Uterus (tissue), 3 donors: ENCODE measurements at regions not wholly inside any gene's neighbourhood (a gene's known extent, or its start where the extent isn't known, plus 50 kb on each side); places are given as distances from the start of the nearest gene placed in this dataset.
"Not testable (repeated sequence)": the region's sequence is repeated elsewhere in the genome, so short reads cannot be mapped to it uniquely, and the experiment has no call there.

Source experiments
- DNase-seq, 2 donors: peaks; one replicate each; pipeline ENCODE4 v3.0.0-alpha.2; 2019 to 2020
- H3K27ac ChIP-seq, 2 donors: fragments of 200-600 bp; sonication (generic); 1 replicate in 1 of 2; 2 replicates in 1 of 2; pipeline ENCODE4 v1.5.1; 2016 to 2018
- H3K27me3 ChIP-seq, 2 donors: fragments of 200-600 bp; sonication (generic); one replicate each; pipeline ENCODE4 v1.5.1; 2018 to 2019; ENCODE audit warnings: control low read depth in 1 of 2
- H3K36me3 ChIP-seq, 2 donors: fragments of 200-600 bp; sonication (generic); one replicate each; pipeline ENCODE4 v1.5.1; 2019; ENCODE audit warnings: control low read depth in 1 of 2
- H3K4me1 ChIP-seq, 2 donors: fragments of 200-600 bp; sonication (generic); one replicate each; pipeline ENCODE4 v1.5.1; 2018 to 2019; ENCODE audit warnings: control low read depth in 1 of 2
- H3K4me3 ChIP-seq, 2 donors: fragments of 200-600 bp; sonication (generic); 1 replicate in 1 of 2; 2 replicates in 1 of 2; pipeline ENCODE4 v1.5.1; 2018 to 2019; ENCODE audit warnings: mild to moderate bottlenecking in 1 of 2
- H3K9me3 ChIP-seq, 2 donors: fragments of 200-600 bp; sonication (generic); one replicate each; pipeline ENCODE4 v1.5.1; 2019; ENCODE audit warnings: control low read depth in 1 of 2
- POLR2A ChIP-seq, 2 donors: fragments of 450-650 bp; IDR thresholded peaks; one replicate each; pipeline ENCODE4 v1.6.1; 2016; ENCODE audit warnings: antibody characterized with exemption in 2 of 2, mild to moderate bottlenecking in 1 of 2, moderate library complexity in 1 of 2
- intact Hi-C: fragments of 100-400 bp; cut with DNase I; formaldehyde crosslinking; loops from one replicate; pipeline ENCODE4 v1.15.1; 2023; ENCODE audit warnings: low total_unique reads
- TF ChIP-seq, protein P1 (sequence below), 4 experiments: fragments of 200-600 bp in 2 of 4; fragments of 450-650 bp in 2 of 4; sonication (generic) in 2 of 4; IDR thresholded peaks; one replicate each; pipeline ENCODE4 v1.5.1; 2016 to 2019; ENCODE audit warnings: antibody characterized with exemption in 4 of 4, mild to moderate bottlenecking in 2 of 4, moderate library complexity in 1 of 4
- donor health status: DM: yes; HTN: yes; CAD: no.

DNA sequence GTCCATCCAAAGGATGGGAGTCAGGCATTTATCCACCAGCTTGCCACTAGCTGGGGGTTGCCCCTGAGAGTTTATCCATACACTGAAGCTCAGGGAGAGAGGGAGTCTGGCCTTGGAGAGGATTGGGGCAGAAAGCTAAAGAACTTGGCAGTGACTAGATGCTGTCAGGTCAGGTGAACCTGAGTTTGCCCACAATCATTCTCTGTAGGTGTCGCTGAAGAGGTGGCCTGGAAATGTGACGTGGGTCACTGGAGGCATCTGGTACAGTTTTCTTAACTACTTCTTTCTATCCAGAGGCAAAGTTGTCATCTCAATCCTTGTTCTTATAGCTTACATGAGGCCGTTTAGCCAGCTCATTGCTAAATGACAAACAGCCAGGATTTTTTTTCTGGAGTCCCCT, 298.0 kb upstream of the CTNNB1 start:
- intact Hi-C loops, result no loop called here
- H3K27ac ChIP-seq, result no peak overlapping the region
- H3K9me3 ChIP-seq, result no peaks in the 10 kb centered on the region
- H3K36me3 ChIP-seq, result no peaks in the 10 kb centered on the region
- no peaks in the 10 kb centered on the region for H3K27me3 ChIP-seq
- H3K4me3 ChIP-seq, result no peak overlapping the region
- TF ChIP-seq, protein P1, sequence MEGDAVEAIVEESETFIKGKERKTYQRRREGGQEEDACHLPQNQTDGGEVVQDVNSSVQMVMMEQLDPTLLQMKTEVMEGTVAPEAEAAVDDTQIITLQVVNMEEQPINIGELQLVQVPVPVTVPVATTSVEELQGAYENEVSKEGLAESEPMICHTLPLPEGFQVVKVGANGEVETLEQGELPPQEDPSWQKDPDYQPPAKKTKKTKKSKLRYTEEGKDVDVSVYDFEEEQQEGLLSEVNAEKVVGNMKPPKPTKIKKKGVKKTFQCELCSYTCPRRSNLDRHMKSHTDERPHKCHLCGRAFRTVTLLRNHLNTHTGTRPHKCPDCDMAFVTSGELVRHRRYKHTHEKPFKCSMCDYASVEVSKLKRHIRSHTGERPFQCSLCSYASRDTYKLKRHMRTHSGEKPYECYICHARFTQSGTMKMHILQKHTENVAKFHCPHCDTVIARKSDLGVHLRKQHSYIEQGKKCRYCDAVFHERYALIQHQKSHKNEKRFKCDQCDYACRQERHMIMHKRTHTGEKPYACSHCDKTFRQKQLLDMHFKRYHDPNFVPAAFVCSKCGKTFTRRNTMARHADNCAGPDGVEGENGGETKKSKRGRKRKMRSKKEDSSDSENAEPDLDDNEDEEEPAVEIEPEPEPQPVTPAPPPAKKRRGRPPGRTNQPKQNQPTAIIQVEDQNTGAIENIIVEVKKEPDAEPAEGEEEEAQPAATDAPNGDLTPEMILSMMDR (IDR thresholded peaks at IDR 0.05), result no peak
- no peak for TF ChIP-seq POLR2A (IDR thresholded peaks at IDR 0.05)
- no peaks in the 10 kb centered on the region for H3K4me1 ChIP-seq
- DNase-seq, result no peak

DNA sequence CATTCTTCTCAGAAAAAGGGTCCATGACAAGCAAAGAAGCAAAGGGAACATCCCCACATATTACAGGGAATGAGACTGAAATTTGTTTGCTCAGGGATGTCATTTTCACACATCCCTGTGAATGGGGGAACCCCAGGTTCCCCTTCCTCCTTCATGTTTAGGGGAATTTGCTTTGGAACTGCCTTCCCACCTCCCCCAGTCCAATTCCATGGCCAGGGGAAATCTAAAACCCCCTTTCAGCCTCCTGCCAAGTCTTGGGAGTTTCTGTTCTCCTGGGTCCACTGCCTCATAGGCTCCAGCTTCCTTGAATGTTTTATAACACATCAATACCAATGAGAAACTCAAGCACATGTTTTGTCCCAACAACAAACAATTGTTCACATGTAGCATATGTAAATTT, 297.5 kb upstream of the CTNNB1 start:
- Histone ChIP-seq H3K4me3 (no peak overlapping the region), H3K27ac (no peak overlapping the region), H3K36me3 (no peaks in the 10 kb centered on the region), H3K9me3 (no peaks in the 10 kb centered on the region), H3K4me1 (no peaks in the 10 kb centered on the region), H3K27me3 (no peaks in the 10 kb centered on the region)
- TF ChIP-seq, protein P1 (IDR thresholded peaks at IDR 0.05), result no peak
- no peak for TF ChIP-seq POLR2A (IDR thresholded peaks at IDR 0.05)
- intact Hi-C loops, result no loop called here
- DNase-seq, result no peak

DNA sequence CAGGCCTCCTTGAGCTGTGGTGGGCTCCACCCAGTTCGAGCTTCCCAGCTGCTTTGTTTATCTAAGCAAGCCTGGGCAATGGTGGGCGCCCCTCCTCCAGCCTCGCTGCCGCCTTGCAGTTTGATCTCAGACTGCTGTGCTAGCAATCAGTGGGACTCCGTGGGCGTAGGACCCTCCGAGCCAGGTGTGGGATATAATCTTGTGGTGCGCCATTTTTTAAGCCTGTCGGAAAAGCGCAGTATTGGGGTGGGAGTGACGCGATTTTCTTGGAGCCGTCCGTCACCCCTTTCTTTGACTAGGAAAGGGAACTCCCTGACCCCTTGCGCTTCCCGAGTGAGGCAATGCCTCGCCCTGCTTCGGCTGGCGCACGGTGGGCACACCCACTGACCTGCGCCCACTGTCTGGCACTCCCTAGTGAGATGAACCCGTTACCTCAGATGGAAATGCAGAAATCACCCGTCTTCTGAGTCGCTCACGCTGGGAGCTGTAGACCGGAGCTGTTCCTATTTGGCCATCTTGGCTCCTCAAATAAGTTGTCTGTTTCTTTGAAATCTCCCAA, 291.3 kb upstream of the CTNNB1 start:
- H3K36me3 ChIP-seq, H3K4me3 ChIP-seq, H3K27me3 ChIP-seq, H3K4me1 ChIP-seq, DNase-seq, H3K9me3 ChIP-seq, H3K27ac ChIP-seq, intact Hi-C loops: not testable (repeated sequence)

DNA sequence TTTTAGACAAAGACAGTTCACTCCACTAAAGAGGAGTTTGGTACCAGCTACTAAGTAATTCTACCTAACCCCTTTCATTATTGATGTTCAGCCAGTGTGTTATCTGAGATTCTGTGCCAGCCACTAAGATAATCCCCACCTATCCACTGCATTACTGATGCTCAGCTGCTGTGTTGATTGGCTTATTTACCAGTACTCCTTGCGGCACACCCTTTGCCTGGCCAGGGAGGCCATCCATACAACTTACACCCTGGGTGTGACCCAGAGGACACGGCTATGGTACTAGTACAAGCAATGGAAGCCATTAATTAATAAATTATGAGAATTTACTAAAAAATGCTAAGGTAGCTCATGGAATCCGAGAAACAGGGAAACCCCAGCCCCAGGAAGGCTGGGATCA, 290.7 kb upstream of the CTNNB1 start:
- no peak for DNase-seq
- no peaks in the 10 kb centered on the region for H3K27me3 ChIP-seq
- H3K27ac ChIP-seq, result no peak overlapping the region
- intact Hi-C loops, result no loop called here
- no peak overlapping the region for H3K4me3 ChIP-seq
- H3K9me3 ChIP-seq, result no peaks in the 10 kb centered on the region
- TF ChIP-seq, protein P1 (IDR thresholded peaks at IDR 0.05), result no peak
- no peak for TF ChIP-seq POLR2A (IDR thresholded peaks at IDR 0.05)
- no peaks in the 10 kb centered on the region for H3K36me3 ChIP-seq
- H3K4me1 ChIP-seq, result no peaks in the 10 kb centered on the region

DNA sequence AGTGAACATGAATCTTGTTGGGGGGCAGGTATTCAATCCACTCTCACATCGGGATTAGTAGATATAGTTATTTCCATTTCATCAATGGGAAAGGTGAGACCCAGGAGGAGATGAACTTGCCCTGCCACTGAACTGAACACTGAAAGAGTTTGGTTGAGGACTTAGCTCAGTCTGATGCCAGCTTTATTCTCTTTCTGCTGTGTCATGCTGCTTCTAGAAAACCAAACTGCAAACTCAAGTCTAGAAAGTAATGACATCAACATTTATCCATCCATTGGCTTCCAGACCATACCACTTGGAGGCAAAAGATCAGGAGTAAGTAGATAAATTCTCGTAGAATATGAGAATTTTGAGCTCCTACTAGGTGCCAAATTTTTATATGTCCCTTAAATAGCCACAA, 288.0 kb upstream of the CTNNB1 start:
- DNase-seq, result no peak
- H3K27ac ChIP-seq, result no peak overlapping the region
- intact Hi-C loops, result no loop called here
- H3K36me3 ChIP-seq, result no peaks in the 10 kb centered on the region
- no peaks in the 10 kb centered on the region for H3K9me3 ChIP-seq
- no peak overlapping the region for H3K4me3 ChIP-seq
- no peaks in the 10 kb centered on the region for H3K4me1 ChIP-seq
- no peak for TF ChIP-seq POLR2A (IDR thresholded peaks at IDR 0.05)
- TF ChIP-seq, protein P1 (IDR thresholded peaks at IDR 0.05), result no peak
- H3K27me3 ChIP-seq, result no peaks in the 10 kb centered on the region

DNA sequence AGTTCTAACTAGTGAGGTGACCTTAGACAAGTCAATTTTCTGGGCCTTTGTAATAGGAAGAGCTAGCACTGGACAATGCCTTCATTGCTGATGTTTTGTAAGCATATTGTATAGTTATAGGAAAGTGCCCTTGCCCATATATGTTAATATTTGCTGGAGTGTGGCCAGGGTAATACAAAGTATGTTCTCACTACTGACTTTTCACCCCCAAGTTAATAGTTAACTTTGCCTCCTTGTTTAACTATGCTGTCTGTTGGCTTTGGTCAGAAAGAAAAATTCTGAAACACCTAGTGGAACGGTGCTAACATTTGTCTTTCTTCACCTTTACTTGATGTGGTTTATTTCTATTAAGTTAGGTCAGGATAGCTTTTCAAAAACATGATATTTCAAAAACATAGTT, 287.4 kb upstream of the CTNNB1 start:
- no peaks in the 10 kb centered on the region for H3K27me3 ChIP-seq
- H3K9me3 ChIP-seq, result no peaks in the 10 kb centered on the region
- no peak overlapping the region for H3K27ac ChIP-seq
- no peaks in the 10 kb centered on the region for H3K36me3 ChIP-seq
- no peaks in the 10 kb centered on the region for H3K4me1 ChIP-seq
- TF ChIP-seq, protein P1 (IDR thresholded peaks at IDR 0.05), result no peak
- TF ChIP-seq POLR2A (IDR thresholded peaks at IDR 0.05), result no peak
- no peak overlapping the region for H3K4me3 ChIP-seq
- no peak for DNase-seq
- intact Hi-C loops, result no loop called here
